Ishikawa (cell line): ENCODE measurements at regions not wholly inside any gene's neighbourhood (a gene's known extent, or its start where the extent isn't known, plus 50 kb on each side); places are given as distances from the start of the nearest gene placed in this dataset.

Experiments used
- CEBPB ChIP-seq: IDR thresholded peaks from 2 replicates; pipeline ENCODE4 v1.6.1; 2012
- CREB1 ChIP-seq: IDR thresholded peaks from 2 replicates; pipeline ENCODE4 v1.6.1; 2012; ENCODE audit warnings: low read depth
- EGR1 ChIP-seq: IDR thresholded peaks from 2 replicates; pipeline ENCODE4 v1.6.1; 2012
- EP300 ChIP-seq: IDR thresholded peaks from 2 replicates; pipeline ENCODE4 v1.6.1; 2012; ENCODE audit warnings: borderline replicate concordance
- FOXM1 ChIP-seq: IDR thresholded peaks from 2 replicates; pipeline ENCODE4 v1.6.1; 2012; ENCODE audit warnings: low read depth, borderline replicate concordance
- NFIC ChIP-seq: IDR thresholded peaks from 2 replicates; pipeline ENCODE4 v1.6.1; 2012
- RAD21 ChIP-seq: IDR thresholded peaks from 2 replicates; pipeline ENCODE4 v1.6.1; 2012; ENCODE audit warnings: low read depth
- TAF1 ChIP-seq: IDR thresholded peaks from 2 replicates; pipeline ENCODE4 v1.6.1; 2012; ENCODE audit warnings: low read depth, mild to moderate bottlenecking
- TCF12 ChIP-seq: IDR thresholded peaks from 2 replicates; pipeline ENCODE4 v1.6.1; 2012; ENCODE audit warnings: low read depth
- TEAD4 ChIP-seq: IDR thresholded peaks from 2 replicates; pipeline ENCODE4 v1.6.1; 2012
- YY1 ChIP-seq: IDR thresholded peaks from 2 replicates; pipeline ENCODE4 v1.6.1; 2012; ENCODE audit warnings: low read depth
- TF ChIP-seq, protein P1 (sequence below): IDR thresholded peaks from 2 replicates; pipeline ENCODE4 v1.6.1; 2012
- TF ChIP-seq, protein P2 (sequence below): IDR thresholded peaks from 2 replicates; pipeline ENCODE4 v1.6.1; 2012; ENCODE audit warnings: low read depth, mild to moderate bottlenecking

DNA sequence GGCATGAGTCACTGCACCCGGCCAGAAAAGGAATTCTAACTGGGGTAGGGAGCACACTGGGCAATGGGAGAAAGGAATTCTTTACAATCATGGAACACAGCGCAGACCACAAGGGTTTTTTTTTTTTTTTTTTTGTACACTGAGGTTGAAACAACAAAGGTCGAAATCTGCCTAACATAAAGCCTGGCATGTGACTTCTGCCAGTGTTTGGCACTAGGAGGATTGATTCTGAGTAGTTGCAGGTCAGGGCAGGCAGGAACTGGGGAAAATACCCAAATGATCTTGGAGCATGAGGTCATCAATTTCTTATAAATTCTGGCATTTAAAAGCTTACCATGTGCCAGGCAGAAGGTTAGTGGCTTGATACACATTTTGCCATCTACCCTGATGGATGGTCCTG, 202.0 kb upstream of the SNX19 start:
- TF ChIP-seq TAF1: no peak
- TF ChIP-seq RAD21: no peak
- no peak for TF ChIP-seq YY1
- TF ChIP-seq EP300: no peak
- TF ChIP-seq NFIC: no peak
- TF ChIP-seq, protein P1, sequence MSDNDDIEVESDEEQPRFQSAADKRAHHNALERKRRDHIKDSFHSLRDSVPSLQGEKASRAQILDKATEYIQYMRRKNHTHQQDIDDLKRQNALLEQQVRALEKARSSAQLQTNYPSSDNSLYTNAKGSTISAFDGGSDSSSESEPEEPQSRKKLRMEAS: no peak
- no peak for TF ChIP-seq CEBPB
- TF ChIP-seq, protein P2, sequence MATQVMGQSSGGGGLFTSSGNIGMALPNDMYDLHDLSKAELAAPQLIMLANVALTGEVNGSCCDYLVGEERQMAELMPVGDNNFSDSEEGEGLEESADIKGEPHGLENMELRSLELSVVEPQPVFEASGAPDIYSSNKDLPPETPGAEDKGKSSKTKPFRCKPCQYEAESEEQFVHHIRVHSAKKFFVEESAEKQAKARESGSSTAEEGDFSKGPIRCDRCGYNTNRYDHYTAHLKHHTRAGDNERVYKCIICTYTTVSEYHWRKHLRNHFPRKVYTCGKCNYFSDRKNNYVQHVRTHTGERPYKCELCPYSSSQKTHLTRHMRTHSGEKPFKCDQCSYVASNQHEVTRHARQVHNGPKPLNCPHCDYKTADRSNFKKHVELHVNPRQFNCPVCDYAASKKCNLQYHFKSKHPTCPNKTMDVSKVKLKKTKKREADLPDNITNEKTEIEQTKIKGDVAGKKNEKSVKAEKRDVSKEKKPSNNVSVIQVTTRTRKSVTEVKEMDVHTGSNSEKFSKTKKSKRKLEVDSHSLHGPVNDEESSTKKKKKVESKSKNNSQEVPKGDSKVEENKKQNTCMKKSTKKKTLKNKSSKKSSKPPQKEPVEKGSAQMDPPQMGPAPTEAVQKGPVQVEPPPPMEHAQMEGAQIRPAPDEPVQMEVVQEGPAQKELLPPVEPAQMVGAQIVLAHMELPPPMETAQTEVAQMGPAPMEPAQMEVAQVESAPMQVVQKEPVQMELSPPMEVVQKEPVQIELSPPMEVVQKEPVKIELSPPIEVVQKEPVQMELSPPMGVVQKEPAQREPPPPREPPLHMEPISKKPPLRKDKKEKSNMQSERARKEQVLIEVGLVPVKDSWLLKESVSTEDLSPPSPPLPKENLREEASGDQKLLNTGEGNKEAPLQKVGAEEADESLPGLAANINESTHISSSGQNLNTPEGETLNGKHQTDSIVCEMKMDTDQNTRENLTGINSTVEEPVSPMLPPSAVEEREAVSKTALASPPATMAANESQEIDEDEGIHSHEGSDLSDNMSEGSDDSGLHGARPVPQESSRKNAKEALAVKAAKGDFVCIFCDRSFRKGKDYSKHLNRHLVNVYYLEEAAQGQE: no peak
- TF ChIP-seq TCF12: no peak
- no peak for TF ChIP-seq CREB1
- TF ChIP-seq EGR1: no peak
- no peak for TF ChIP-seq TEAD4
- TF ChIP-seq FOXM1: no peak
